Fibroblast of lung (primary cell): ENCODE measurements at regions not wholly inside any gene's neighbourhood (a gene's known extent, or its start where the extent isn't known, plus 50 kb on each side); places are given as distances from the start of the nearest gene placed in this dataset.

Experiments used
- DNase-seq, 2 donors: peaks; one replicate each; pipeline versions ENCODE4 v3.0.0 to v3.0.0-alpha.2; 2010; ENCODE audit warnings: low read depth in 2 of 2
- H2AFZ ChIP-seq: 2 replicates; pipeline ENCODE4 v1.5.1; 2012; ENCODE audit warnings: low read length, control low read depth, inconsistent platforms
- H3K27ac ChIP-seq: 2 replicates; pipeline ENCODE4 v1.5.1; 2011; ENCODE audit warnings: low read length, control low read depth; ENCODE audit not compliant: insufficient read depth
- H3K27me3 ChIP-seq: 2 replicates; pipeline ENCODE4 v1.5.1; 2011; ENCODE audit warnings: mild to moderate bottlenecking, low read length; ENCODE audit not compliant: control insufficient read depth, insufficient read depth
- H3K36me3 ChIP-seq: 2 replicates; pipeline ENCODE4 v1.5.1; 2011; ENCODE audit warnings: low read length; ENCODE audit not compliant: control insufficient read depth, insufficient read depth
- H3K4me1 ChIP-seq: 2 replicates; pipeline ENCODE4 v1.5.1; 2011; ENCODE audit warnings: low read length; ENCODE audit not compliant: control insufficient read depth, insufficient read depth; ENCODE audit errors: extremely low read depth
- H3K4me2 ChIP-seq: 2 replicates; pipeline ENCODE4 v1.5.1; 2011; ENCODE audit warnings: low read length, control low read depth; ENCODE audit not compliant: insufficient read depth; ENCODE audit errors: extremely low read depth
- H3K4me3 ChIP-seq, 4 experiments: fragments of 200-600 bp in 1 of 4; sonication (generic) in 1 of 4; replicated peaks in 1 of 4; 2 replicates each; pipeline ENCODE4 v1.5.1; 2011 to 2016; ENCODE audit warnings: low read length in 4 of 4, low read depth in 3 of 4, mild to moderate bottlenecking in 3 of 4, control low read depth in 2 of 4, inconsistent platforms in 1 of 4, mixed read lengths in 1 of 4; ENCODE audit not compliant: insufficient read depth in 1 of 4; ENCODE audit errors: control extremely low read depth in 1 of 4
- H3K79me2 ChIP-seq: 2 replicates; pipeline ENCODE4 v1.5.1; 2012; ENCODE audit warnings: mild to moderate bottlenecking, low read length, inconsistent platforms; ENCODE audit not compliant: control insufficient read depth, insufficient read depth
- H3K9ac ChIP-seq: 2 replicates; pipeline ENCODE4 v1.5.1; 2011; ENCODE audit warnings: mild to moderate bottlenecking, low read length, control low read depth; ENCODE audit not compliant: insufficient read depth
- H3K9me3 ChIP-seq: 2 replicates; pipeline ENCODE4 v1.5.1; 2012; ENCODE audit warnings: low read depth, low read length; ENCODE audit not compliant: control insufficient read depth, insufficient read depth
- H4K20me1 ChIP-seq: 2 replicates; pipeline ENCODE4 v1.5.1; 2011; ENCODE audit warnings: low read length; ENCODE audit not compliant: control insufficient read depth, insufficient read depth; ENCODE audit errors: extremely low read depth
- EZH2 ChIP-seq: IDR thresholded peaks from 2 replicates; pipeline ENCODE4 v1.5.1; 2012; ENCODE audit warnings: low read length, control low read depth, mild to moderate bottlenecking; ENCODE audit errors: missing control alignments
- TF ChIP-seq, protein P1 (sequence below), 2 donors: IDR thresholded peaks in 1 of 2; conservative IDR thresholded peaks in 1 of 2; 1 replicate in 1 of 2; 2 replicates in 1 of 2; pipeline ENCODE4 v1.5.1; 2011 to 2012; ENCODE audit warnings: low read length in 2 of 2, control low read depth in 1 of 2, inconsistent platforms in 1 of 2, low read depth in 1 of 2, mild to moderate bottlenecking in 1 of 2

DNA sequence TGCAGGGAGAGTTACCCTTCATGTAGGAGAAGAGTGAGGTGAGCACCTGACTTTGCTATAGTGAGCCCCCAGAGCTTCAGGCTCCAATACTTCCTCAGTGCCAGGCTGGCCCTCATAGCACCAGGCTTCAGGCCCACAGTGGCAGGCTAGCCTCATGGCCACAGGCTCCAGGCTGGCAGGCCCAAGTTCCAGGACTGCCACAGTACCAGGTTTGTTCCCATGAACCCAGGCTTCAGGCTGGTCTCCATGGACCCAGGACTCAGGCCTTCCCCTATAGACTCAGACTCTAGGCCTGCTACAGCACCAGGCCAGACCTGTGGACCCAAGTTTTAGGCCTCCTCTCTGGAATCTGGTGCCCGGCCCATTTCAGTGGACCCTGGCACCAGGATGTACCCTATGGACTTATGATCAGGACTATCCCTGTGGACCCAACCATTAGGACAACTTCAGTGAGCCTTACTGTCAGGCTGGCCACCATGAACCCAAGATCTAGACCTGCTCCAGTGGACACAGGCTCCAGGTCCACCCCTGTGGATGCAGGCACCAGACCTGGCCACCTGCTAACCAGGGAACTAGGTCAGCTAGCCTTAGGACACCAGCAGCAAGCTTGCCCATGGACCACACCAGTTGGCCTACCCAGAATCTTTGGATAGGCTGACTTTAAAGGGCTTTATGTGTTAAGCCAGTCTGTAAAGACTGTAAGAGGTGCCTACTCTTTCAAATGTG lies 658.2 kb downstream of the KLHL13 start:
- H3K79me2 ChIP-seq = no peaks in the 10 kb centered on the region
- H3K27me3 ChIP-seq = no peaks in the 10 kb centered on the region
- H3K4me1 ChIP-seq = no peaks in the 10 kb centered on the region
- H3K4me3 ChIP-seq = no peak overlapping the region
- no peak overlapping the region for H3K27ac ChIP-seq
- H3K4me2 ChIP-seq = no peak overlapping the region
- no peak for DNase-seq
- no peak overlapping the region for H2AFZ ChIP-seq
- H4K20me1 ChIP-seq = no peaks in the 10 kb centered on the region
- no peak overlapping the region for H3K9ac ChIP-seq
- H3K9me3 ChIP-seq = no peaks in the 10 kb centered on the region
- no peaks in the 10 kb centered on the region for H3K36me3 ChIP-seq
- TF ChIP-seq EZH2 = no peak
- TF ChIP-seq, protein P1, sequence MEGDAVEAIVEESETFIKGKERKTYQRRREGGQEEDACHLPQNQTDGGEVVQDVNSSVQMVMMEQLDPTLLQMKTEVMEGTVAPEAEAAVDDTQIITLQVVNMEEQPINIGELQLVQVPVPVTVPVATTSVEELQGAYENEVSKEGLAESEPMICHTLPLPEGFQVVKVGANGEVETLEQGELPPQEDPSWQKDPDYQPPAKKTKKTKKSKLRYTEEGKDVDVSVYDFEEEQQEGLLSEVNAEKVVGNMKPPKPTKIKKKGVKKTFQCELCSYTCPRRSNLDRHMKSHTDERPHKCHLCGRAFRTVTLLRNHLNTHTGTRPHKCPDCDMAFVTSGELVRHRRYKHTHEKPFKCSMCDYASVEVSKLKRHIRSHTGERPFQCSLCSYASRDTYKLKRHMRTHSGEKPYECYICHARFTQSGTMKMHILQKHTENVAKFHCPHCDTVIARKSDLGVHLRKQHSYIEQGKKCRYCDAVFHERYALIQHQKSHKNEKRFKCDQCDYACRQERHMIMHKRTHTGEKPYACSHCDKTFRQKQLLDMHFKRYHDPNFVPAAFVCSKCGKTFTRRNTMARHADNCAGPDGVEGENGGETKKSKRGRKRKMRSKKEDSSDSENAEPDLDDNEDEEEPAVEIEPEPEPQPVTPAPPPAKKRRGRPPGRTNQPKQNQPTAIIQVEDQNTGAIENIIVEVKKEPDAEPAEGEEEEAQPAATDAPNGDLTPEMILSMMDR (conservative IDR thresholded peaks at IDR 0.05 in 1 of 2, IDR thresholded peaks at IDR 0.05 in 1 of 2; ENCODE audit: low read depth in 1 of 2, low read length in 2 of 2) = no peak

DNA sequence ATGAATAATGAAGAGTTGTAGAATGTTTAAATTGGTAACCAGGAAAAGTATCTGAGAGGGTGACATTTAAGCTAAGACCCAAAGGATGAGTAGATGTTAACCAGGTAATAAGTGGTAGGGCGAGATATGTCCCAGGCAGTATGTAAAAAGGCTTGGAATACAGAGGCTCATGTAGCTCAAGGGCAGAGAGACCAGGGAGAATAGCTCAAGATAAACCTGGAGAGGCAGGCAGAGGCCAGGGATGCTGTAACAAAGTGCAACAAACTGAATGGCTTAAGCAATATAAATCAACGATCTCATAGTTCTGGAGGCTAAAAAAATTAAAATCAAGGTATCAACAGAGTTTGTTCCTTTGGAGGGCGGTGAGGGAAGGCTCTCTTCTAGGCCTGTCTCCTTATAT lies 660.8 kb downstream of the KLHL13 start:
- Histone ChIP-seq H3K9me3 (no peaks in the 10 kb centered on the region), H3K4me2 (no peak overlapping the region), H2AFZ (no peak overlapping the region), H3K27ac (no peak overlapping the region), H3K79me2 (no peaks in the 10 kb centered on the region), H3K9ac (no peak overlapping the region), H3K36me3 (no peaks in the 10 kb centered on the region), H4K20me1 (no peaks in the 10 kb centered on the region), H3K27me3 (no peaks in the 10 kb centered on the region), H3K4me1 (no peaks in the 10 kb centered on the region), H3K4me3 (no peak overlapping the region)
- TF ChIP-seq EZH2 = no peak
- TF ChIP-seq, protein P1 (conservative IDR thresholded peaks at IDR 0.05 in 1 of 2, IDR thresholded peaks at IDR 0.05 in 1 of 2; ENCODE audit: low read depth in 1 of 2, low read length in 2 of 2) = no peak
- DNase-seq = no peak

GRCh38 chrX:117429501-117429900 lies 687.1 kb downstream of the KLHL13 start:
- Histone ChIP-seq H3K27me3 (no peaks in the 10 kb centered on the region), H3K79me2 (no peaks in the 10 kb centered on the region), H4K20me1 (no peaks in the 10 kb centered on the region), H3K4me1 (no peaks in the 10 kb centered on the region), H3K9ac (no peak overlapping the region), H3K27ac (no peak overlapping the region), H3K4me2 (no peak overlapping the region), H3K4me3 (no peak overlapping the region), H3K9me3 (no peaks in the 10 kb centered on the region), H3K36me3 (no peaks in the 10 kb centered on the region), H2AFZ (no peak overlapping the region)
- TF ChIP-seq, protein P1 (conservative IDR thresholded peaks at IDR 0.05 in 1 of 2, IDR thresholded peaks at IDR 0.05 in 1 of 2; ENCODE audit: low read depth in 1 of 2, low read length in 2 of 2) = no peak
- TF ChIP-seq EZH2 = no peak
- no peak for DNase-seq
